ENCODE measurements at regions not wholly inside any gene's neighbourhood (a gene's known extent, or its start where the extent isn't known, plus 50 kb on each side); places are given as distances from the start of the nearest gene placed in this dataset.

- no peak for DNase-seq (ENCODE audit: low spot score)
These were observed 124.9 kb upstream of the TPK1 start for GRCh38 chr7:144960763-144961162.

GRCh38 chr7:144957998-144958397 is 122.1 kb upstream of the TPK1 start:
- DNase-seq (ENCODE audit: low spot score), result no peak

- no peak for DNase-seq (ENCODE audit: low spot score)
These were observed 119.6 kb upstream of the TPK1 start for GRCh38 chr7:144955422-144955821.

GRCh38 chr7:144941127-144941526 is 105.3 kb upstream of the TPK1 start:
- no peak for DNase-seq (ENCODE audit: low spot score)

- no peak for DNase-seq (ENCODE audit: low spot score)
These were observed 101.3 kb upstream of the TPK1 start for GRCh38 chr7:144937199-144937598.

- no peak for DNase-seq (ENCODE audit: low spot score)
These were observed 100.5 kb upstream of the TPK1 start for GRCh38 chr7:144936314-144936713.

- DNase-seq (ENCODE audit: low spot score), result no peak
These were observed 74.6 kb upstream of the TPK1 start for GRCh38 chr7:144910411-144910810.

GRCh38 chr7:144908943-144909556 is 73.2 kb upstream of the TPK1 start:
- DNase-seq (ENCODE audit: low spot score), result no peak

- DNase-seq (ENCODE audit: low spot score), result no peak
These were observed 72.5 kb upstream of the TPK1 start for GRCh38 chr7:144908324-144908723.

- DNase-seq (ENCODE audit: low spot score), result no peak
These were observed 71.7 kb upstream of the TPK1 start for GRCh38 chr7:144907577-144907976.

GRCh38 chr7:144903201-144903600 is 67.3 kb upstream of the TPK1 start:
- DNase-seq (ENCODE audit: low spot score), result no peak

- DNase-seq (ENCODE audit: low spot score), result no peak
These were observed 56.9 kb upstream of the TPK1 start for GRCh38 chr7:144892761-144893160.
